Heart left ventricle (tissue), 16 donors: ENCODE measurements at regions not wholly inside any gene's neighbourhood (a gene's known extent, or its start where the extent isn't known, plus 50 kb on each side); places are given as distances from the start of the nearest gene placed in this dataset.

Experiments
- ATAC-seq, 4 donors: fragments of 200-7000 bp; cut with Tn5 transposase; one replicate each; pipeline ENCODE4 v1.9.1; 2020 to 2022; ENCODE audit warnings: moderate library complexity in 4 of 4, mild to moderate bottlenecking in 3 of 4, moderate number of reproducible peaks in 1 of 4
- DNase-seq, 5 donors: peaks; one replicate each; pipeline ENCODE4 v3.0.0-alpha.2; 2020
- H3K27ac ChIP-seq, 12 donors: fragments of 200-600 bp; sonication (generic) in 4 of 12; one replicate each; pipeline versions ENCODE4 v1.5.0 to v1.8.0; 2016 to 2022; ENCODE audit warnings: mild to moderate bottlenecking in 2 of 12
- H3K27me3 ChIP-seq, 9 donors: fragments of 200-600 bp; sonication (generic) in 2 of 9; one replicate each; pipeline versions ENCODE4 v1.5.1 to v1.8.0; 2016 to 2022; ENCODE audit warnings: mild to moderate bottlenecking in 3 of 9
- H3K36me3 ChIP-seq, 9 donors: fragments of 200-600 bp; sonication (generic) in 2 of 9; one replicate each; pipeline versions ENCODE4 v1.5.0 to v1.8.0; 2018 to 2022; ENCODE audit warnings: mild to moderate bottlenecking in 2 of 9
- H3K4me1 ChIP-seq, 12 donors: fragments of 200-600 bp; sonication (generic) in 4 of 12; one replicate each; pipeline versions ENCODE4 v1.5.0 to v1.8.0; 2016 to 2022; ENCODE audit warnings: mild to moderate bottlenecking in 3 of 12
- H3K4me3 ChIP-seq, 12 donors: fragments of 200-600 bp; sonication (generic) in 4 of 12; one replicate each; pipeline versions ENCODE4 v1.5.0 to v1.8.0; 2017 to 2022; ENCODE audit warnings: mild to moderate bottlenecking in 9 of 12, moderate library complexity in 4 of 12
- H3K9me3 ChIP-seq, 12 donors: fragments of 200-600 bp; sonication (generic) in 4 of 12; one replicate each; pipeline versions ENCODE4 v1.5.0 to v1.8.0; 2016 to 2022; ENCODE audit warnings: mild to moderate bottlenecking in 1 of 12
- POLR2A ChIP-seq, 2 donors: fragments of 450-650 bp; IDR thresholded peaks; one replicate each; pipeline ENCODE4 v1.6.1; 2017; ENCODE audit warnings: antibody characterized with exemption in 2 of 2, mild to moderate bottlenecking in 2 of 2, moderate library complexity in 2 of 2
- WGBS, 4 donors: extraction: QIAGEN DNeasy Blood & Tissue Kit in 2 of 4; methylation state at CpG; one replicate each; pipeline versions ENCODE4 v1.1.5 to v1.1.7; 2013 to 2018; 5-methylcytosine and 5-hydroxymethylcytosine counted together
- intact Hi-C, 10 donors: fragments of 100-400 bp; cut with DNase I; formaldehyde crosslinking; loops; one replicate each; pipeline versions ENCODE4 v1.11.1 to v1.14.2; 2022
- TF ChIP-seq, protein P1 (sequence below), 12 donors: fragments of 200-600 bp; sonication (generic) in 4 of 12; IDR thresholded peaks; one replicate each; pipeline versions ENCODE4 v1.5.0 to v1.8.0; 2018 to 2022; ENCODE audit warnings: antibody characterized with exemption in 12 of 12, mild to moderate bottlenecking in 5 of 12
- donor health status: ischemic (EF 13 %, LVEDD 7.1; RV severe dilation, severe dysfunction).
- donor health status: healthy with polysubstance abuse.
- donor health status: DM: no; HTN: yes; CAD: no.
- donor health status: DM: no; HTN: no; CAD: no.
- donor health status: ischemic (EF 25% LVEDD 6.9; RV normal size, moderate dysfunction).
- donor health status: ischemic (EF 25% LVEDD 5.7; RV mildly dilated, moderate dysfunction).
- donor health status: healthy.
- donor health status: DM: yes; HTN: yes; CAD: no.
- donor health status: ischemic (EF 35%, LVEDD 5.7; RV mildly dilated, moderate dysfunction).
- donor health status: nonischemic (EF 11% LVEDD 7.7; RV severe dilation, severe dysfunction).
- donor health status: DM: yes; HTN: yes; CAD: no.
- donor health status: PGD.
- donor health status: ischemic (EF 29% LVEDD 5.4; RV normal size, mild dysfunction).
- donor health status: nonischemic (EF 23%, LVEDD 6.1; RV moderate dilation, normal function).

DNA sequence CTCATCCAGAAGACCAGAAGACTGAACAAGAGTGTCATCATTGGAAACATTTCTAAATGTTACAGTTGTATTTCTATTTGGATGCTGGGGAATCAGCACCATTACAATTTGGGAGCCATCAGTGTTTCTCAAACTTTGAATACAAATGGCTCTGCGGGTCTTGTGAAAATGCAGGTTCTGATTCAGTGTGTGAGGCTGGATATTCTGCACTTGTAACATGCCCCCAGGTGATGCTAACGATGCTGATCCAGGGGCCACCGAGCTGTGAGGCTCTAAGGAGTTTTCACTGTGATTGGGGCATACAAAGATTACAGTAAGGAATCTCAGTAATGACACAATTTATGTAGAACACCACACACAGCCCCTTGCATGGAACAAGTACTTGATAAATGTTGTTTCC, 167.7 kb downstream of the ACTL7B start:
- DNase-seq (no peak), ATAC-seq (no peak)
- 75 to 90% (median 82%) methylated on average over 3 of the region's 3 CpGs for WGBS, 4 donors
- H3K27ac ChIP-seq, result no peak overlapping the region
- no peaks in the 10 kb centered on the region for H3K36me3 ChIP-seq
- intact Hi-C loops, result no loop called here
- no peaks in the 10 kb centered on the region for H3K4me1 ChIP-seq
- no peak for TF ChIP-seq POLR2A (IDR thresholded peaks at IDR 0.05)
- TF ChIP-seq, protein P1, sequence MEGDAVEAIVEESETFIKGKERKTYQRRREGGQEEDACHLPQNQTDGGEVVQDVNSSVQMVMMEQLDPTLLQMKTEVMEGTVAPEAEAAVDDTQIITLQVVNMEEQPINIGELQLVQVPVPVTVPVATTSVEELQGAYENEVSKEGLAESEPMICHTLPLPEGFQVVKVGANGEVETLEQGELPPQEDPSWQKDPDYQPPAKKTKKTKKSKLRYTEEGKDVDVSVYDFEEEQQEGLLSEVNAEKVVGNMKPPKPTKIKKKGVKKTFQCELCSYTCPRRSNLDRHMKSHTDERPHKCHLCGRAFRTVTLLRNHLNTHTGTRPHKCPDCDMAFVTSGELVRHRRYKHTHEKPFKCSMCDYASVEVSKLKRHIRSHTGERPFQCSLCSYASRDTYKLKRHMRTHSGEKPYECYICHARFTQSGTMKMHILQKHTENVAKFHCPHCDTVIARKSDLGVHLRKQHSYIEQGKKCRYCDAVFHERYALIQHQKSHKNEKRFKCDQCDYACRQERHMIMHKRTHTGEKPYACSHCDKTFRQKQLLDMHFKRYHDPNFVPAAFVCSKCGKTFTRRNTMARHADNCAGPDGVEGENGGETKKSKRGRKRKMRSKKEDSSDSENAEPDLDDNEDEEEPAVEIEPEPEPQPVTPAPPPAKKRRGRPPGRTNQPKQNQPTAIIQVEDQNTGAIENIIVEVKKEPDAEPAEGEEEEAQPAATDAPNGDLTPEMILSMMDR (IDR thresholded peaks at IDR 0.05), result no peak
- H3K27me3 ChIP-seq, result no peaks in the 10 kb centered on the region
- peaks cover 0 to 24% (median 11%) of the 10 kb centered on the region in 12 donors for H3K9me3 ChIP-seq
- no peak overlapping the region for H3K4me3 ChIP-seq

DNA sequence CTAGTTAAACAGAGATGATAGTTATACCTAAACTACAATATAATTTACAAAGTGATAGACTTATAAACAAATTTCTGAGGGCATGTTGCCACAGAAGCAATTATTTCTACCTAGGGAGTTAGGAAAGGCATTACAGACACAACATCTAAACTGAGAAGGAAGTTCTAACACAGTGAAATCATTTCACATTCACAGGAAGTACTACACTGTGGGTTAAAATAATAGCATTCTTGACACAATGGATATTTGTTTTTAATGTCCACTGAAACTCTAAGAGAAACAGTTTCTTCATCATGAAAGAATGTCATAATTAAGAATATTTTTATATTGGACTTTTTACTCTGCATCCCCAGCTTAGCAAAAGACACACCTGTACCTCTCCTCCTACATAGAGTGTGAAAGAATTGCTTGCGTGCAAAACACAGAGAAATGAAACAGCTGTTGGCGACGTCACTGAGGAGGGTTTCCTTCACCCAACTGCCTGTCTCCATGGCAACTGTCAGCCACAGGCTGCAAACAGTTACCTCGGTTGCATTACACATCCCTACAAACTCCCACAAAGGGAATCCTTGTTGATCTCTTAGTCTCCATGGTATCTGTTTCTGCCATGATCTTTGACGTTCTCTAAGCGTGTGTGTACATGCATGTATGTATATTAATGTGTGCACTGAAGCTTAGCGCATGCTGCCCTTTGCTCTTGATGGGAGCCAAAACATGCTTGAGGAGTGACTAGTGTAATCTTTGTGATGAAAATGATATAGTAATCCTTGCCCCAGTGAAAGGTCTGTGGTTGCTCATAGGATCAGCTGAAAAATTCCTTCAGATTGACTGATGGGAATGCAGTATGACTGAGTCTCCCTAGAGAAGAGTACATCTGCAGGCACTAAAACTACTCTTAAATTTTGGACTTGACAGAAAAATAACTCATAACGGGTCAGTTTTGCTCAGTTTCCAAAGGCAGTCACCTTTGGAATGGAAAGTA, 168.5 kb downstream of the ACTL7B start:
- Histone ChIP-seq H3K27me3 (no peaks in the 10 kb centered on the region), H3K4me1 (no peaks in the 10 kb centered on the region), H3K4me3 (no peak overlapping the region), H3K9me3 (peaks cover 0 to 24% (median 11%) of the 10 kb centered on the region in 12 donors), H3K36me3 (no peaks in the 10 kb centered on the region), H3K27ac (no peak overlapping the region)
- intact Hi-C loops, result no loop called here
- DNase-seq (no peak), ATAC-seq (no peak)
- TF ChIP-seq, protein P1 (IDR thresholded peaks at IDR 0.05), result no peak
- TF ChIP-seq POLR2A (IDR thresholded peaks at IDR 0.05), result no peak
- 64 to 75% (median 68%) methylated on average over 8 of the region's 8 CpGs for WGBS, 4 donors

DNA sequence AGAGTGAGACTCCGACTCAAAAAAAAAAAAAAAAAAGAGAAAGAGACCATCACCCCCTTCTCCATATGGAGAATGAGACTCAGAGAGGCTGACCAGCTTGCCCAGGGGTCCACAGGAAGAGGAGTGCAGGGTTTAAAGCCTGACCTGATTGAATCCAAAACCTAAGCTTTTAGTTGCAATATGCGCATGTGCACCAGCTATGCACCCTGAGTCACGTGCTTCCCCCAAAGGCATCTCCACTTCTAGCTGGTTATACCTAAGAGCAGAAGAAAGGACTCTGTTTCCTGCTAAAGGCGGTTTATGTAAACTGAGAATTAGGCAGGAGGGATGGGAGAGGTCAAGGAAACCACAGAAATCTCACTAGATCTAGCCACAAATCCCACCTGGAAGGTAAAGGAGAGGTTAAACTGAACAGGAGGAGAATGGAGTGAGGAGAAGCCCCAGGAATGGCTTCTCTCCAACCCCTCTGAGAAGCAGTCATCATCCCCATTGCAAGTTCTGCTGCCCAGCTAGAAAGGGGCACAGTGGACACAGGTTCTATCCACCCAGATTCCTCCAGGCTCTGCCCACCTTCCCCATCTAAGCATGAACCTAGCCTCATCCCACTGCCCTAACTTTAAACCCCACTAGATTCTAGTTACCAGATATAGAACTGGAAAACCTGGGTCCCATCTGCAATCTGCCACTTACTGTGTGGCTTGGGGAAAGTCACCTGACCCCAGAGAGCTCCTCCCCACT, 171.3 kb downstream of the ACTL7B start:
- 80 to 87% (median 85%) methylated on average over 4 of the region's 4 CpGs for WGBS, 4 donors
- intact Hi-C loops, result no loop called here

More for the DNA sequence above, 171.3 kb downstream of the ACTL7B start:
- Histone ChIP-seq H3K27ac (no peak overlapping the region), H3K4me3 (no peak overlapping the region), H3K4me1 (no peaks in the 10 kb centered on the region), H3K27me3 (no peaks in the 10 kb centered on the region), H3K36me3 (no peaks in the 10 kb centered on the region), H3K9me3 (peaks cover 0 to 22% (median 11%) of the 10 kb centered on the region in 12 donors)
- DNase-seq (no peak), ATAC-seq (no peak)
- TF ChIP-seq, protein P1 (IDR thresholded peaks at IDR 0.05), result no peak
- TF ChIP-seq POLR2A (IDR thresholded peaks at IDR 0.05), result no peak
